ENCODE measurements at regions not wholly inside any gene's neighbourhood (a gene's known extent, or its start where the extent isn't known, plus 50 kb on each side); places are given as distances from the start of the nearest gene placed in this dataset.

DNA sequence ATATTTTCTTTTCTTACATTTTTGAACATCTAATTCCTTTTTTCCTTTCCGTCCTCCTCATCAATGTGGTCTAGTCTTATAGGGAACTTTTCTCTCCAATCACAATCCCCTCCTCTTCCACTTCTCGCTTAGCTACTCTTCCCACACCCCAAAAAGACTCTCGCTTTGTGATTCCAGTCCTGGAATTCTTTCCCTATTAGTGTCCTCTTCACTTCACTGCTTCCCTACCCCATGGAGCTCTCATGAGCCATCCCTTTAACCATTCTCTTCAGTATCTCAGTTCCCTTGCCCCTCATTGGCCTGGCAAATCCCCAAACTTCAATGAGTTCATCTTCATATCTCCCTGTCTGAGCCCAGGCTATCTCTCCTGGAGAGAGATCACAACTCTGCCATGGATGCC lies 55.3 kb upstream of the CEP85L start:
- TF ChIP-seq, protein P1, sequence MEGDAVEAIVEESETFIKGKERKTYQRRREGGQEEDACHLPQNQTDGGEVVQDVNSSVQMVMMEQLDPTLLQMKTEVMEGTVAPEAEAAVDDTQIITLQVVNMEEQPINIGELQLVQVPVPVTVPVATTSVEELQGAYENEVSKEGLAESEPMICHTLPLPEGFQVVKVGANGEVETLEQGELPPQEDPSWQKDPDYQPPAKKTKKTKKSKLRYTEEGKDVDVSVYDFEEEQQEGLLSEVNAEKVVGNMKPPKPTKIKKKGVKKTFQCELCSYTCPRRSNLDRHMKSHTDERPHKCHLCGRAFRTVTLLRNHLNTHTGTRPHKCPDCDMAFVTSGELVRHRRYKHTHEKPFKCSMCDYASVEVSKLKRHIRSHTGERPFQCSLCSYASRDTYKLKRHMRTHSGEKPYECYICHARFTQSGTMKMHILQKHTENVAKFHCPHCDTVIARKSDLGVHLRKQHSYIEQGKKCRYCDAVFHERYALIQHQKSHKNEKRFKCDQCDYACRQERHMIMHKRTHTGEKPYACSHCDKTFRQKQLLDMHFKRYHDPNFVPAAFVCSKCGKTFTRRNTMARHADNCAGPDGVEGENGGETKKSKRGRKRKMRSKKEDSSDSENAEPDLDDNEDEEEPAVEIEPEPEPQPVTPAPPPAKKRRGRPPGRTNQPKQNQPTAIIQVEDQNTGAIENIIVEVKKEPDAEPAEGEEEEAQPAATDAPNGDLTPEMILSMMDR (IDR thresholded peaks at IDR 0.05) = no peak
- TF ChIP-seq POLR2AphosphoS5 (IDR thresholded peaks at IDR 0.05) = no peak

Data from suprapubic skin (tissue), 3 donors.